ENCODE measurements at regions not wholly inside any gene's neighbourhood (a gene's known extent, or its start where the extent isn't known, plus 50 kb on each side); places are given as distances from the start of the nearest gene placed in this dataset.

DNA sequence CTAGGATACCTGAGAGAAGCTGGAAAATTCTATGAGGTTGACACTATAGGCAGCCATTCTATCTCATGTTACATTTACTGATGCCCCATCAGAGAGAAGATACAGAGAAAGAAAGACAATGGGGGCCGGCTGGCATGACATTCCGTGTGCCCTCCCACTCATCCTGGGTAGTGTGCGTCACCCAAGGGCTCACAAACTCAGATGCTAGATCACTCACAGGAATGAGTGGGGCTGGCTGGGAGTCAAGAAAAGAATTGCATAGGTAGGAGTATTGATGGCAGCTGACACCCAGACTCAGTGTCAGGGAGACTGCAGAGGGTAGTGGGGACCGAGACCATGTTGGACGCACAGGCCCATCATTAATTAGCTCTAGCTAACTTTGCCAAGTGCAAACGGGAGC, 1113.5 kb upstream of the AUTS2 start:
- POLR2A ChIA-PET = interaction anchor here (0.9 kb wide), 1 partner anchor 517 kb away, joined by 4 read pairs; no protein-coding TSS in a partner anchor
- no peak overlapping the region for H3K27ac ChIP-seq (ENCODE audit: extremely low read depth, low read depth, low read length)
- CTCF ChIA-PET = no interaction called here
- H3K4me3 ChIP-seq (ENCODE audit: low read depth, low read length) = no peak overlapping the region
- H3K36me3 ChIP-seq (ENCODE audit: control insufficient read depth in 2 of 2, insufficient read depth in 1 of 2, low read length in 2 of 2) = no peaks in the 10 kb centered on the region
- TF ChIP-seq, protein P1, sequence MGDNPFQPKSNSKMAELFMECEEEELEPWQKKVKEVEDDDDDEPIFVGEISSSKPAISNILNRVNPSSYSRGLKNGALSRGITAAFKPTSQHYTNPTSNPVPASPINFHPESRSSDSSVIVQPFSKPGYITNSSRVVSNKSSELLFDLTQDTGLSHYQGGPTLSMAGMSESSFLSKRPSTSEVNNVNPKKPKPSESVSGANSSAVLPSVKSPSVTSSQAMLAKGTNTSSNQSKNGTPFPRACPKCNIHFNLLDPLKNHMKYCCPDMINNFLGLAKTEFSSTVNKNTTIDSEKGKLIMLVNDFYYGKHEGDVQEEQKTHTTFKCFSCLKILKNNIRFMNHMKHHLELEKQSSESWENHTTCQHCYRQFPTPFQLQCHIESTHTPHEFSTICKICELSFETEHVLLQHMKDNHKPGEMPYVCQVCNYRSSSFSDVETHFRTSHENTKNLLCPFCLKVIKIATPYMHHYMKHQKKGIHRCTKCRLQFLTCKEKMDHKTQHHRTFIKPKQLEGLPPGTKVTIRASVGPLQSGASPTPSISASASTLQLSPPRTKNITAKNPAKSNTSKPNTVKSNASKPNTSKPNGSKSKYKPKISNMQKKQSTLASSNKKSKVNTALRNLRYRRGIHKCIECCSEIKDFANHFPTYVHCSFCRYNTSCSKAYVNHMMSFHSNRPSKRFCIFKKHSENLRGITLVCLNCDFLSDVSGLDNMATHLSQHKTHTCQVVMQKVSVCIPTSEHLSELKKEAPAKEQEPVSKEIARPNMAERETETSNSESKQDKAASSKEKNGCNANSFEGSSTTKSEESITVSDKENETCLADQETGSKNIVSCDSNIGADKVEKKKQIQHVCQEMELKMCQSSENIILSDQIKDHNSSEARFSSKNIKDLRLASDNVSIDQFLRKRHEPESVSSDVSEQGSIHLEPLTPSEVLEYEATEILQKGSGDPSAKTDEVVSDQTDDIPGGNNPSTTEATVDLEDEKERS (tag by site-specific recombination; IDR thresholded peaks at IDR 0.05) = no peak
- TF ChIP-seq, protein P2, sequence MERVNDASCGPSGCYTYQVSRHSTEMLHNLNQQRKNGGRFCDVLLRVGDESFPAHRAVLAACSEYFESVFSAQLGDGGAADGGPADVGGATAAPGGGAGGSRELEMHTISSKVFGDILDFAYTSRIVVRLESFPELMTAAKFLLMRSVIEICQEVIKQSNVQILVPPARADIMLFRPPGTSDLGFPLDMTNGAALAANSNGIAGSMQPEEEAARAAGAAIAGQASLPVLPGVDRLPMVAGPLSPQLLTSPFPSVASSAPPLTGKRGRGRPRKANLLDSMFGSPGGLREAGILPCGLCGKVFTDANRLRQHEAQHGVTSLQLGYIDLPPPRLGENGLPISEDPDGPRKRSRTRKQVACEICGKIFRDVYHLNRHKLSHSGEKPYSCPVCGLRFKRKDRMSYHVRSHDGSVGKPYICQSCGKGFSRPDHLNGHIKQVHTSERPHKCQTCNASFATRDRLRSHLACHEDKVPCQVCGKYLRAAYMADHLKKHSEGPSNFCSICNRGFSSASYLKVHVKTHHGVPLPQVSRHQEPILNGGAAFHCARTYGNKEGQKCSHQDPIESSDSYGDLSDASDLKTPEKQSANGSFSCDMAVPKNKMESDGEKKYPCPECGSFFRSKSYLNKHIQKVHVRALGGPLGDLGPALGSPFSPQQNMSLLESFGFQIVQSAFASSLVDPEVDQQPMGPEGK (tag by site-specific recombination; IDR thresholded peaks at IDR 0.05) = no peak
- no peaks in the 10 kb centered on the region for H3K9me3 ChIP-seq (ENCODE audit: control insufficient read depth, insufficient read depth, low read depth, low read length)
- H3K4me1 ChIP-seq (ENCODE audit: control insufficient read depth, insufficient read depth, low read length) = no peaks in the 10 kb centered on the region

DNA sequence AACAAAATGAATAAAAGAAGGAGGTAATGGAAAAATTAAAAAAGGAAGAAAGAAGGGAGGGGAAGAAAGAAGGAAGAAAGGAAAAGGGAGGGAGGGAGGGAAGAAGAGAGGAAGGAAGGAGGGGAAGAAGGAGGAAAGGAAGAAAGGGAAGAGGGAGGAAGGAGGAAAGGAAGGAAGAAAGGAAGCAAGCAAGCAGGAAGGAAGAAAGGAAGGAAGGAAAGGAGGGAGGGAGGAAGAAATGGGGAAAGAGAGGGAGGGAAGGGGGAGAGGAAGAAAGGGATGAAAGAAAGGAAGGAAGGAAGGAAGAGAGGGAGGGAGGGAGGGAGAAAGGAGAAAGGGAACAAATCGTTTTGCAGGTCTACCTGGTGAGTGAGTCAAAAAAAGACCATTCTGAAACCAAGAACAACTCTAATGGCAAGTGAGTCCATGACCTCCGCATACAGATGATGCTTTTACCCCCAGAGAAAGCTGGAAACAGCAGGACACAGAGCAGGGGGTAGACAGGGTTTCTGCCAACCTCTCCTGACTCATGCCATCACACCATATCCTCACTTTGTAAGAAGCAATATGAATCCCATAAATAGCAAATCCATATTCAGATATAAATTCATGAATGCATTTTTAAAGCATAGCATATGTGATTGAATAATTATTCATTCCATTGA, 1112.9 kb upstream of the AUTS2 start:
- TF ChIP-seq ZNF664 (tag by site-specific recombination; IDR thresholded peaks at IDR 0.05) (no peak), PRDM1 (tag by site-specific recombination; IDR thresholded peaks at IDR 0.05) (no peak), ZNF549 (tag by site-specific recombination; IDR thresholded peaks at IDR 0.05) (no peak), WT1 (tag by site-specific recombination; IDR thresholded peaks at IDR 0.05) (no peak), ZNF114 (tag by site-specific recombination; IDR thresholded peaks at IDR 0.05) (no peak), ZNF211 (tag by site-specific recombination; IDR thresholded peaks at IDR 0.05; ENCODE audit: low read depth) (no peak), ZNF560 (tag by site-specific recombination; IDR thresholded peaks at IDR 0.05; ENCODE audit: borderline replicate concordance) (no peak), ZNF521 (tag by site-specific recombination; IDR thresholded peaks at IDR 0.05) (no peak)
- TF ChIP-seq, protein P3, sequence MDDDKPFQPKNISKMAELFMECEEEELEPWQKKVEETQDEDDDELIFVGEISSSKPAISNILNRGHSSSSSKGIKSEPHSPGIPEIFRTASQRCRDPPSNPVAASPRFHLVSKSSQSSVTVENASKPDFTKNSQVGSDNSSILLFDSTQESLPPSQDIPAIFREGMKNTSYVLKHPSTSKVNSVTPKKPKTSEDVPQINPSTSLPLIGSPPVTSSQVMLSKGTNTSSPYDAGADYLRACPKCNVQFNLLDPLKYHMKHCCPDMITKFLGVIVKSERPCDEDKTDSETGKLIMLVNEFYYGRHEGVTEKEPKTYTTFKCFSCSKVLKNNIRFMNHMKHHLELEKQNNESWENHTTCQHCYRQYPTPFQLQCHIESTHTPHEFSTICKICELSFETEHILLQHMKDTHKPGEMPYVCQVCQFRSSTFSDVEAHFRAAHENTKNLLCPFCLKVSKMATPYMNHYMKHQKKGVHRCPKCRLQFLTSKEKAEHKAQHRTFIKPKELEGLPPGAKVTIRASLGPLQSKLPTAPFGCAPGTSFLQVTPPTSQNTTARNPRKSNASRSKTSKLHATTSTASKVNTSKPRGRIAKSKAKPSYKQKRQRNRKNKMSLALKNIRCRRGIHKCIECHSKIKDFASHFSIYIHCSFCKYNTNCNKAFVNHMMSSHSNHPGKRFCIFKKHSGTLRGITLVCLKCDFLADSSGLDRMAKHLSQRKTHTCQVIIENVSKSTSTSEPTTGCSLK (tag by site-specific recombination; IDR thresholded peaks at IDR 0.05) = no peak
- Histone ChIP-seq H3K9me3 (ENCODE audit: control insufficient read depth, insufficient read depth, low read depth, low read length) (no peaks in the 10 kb centered on the region), H3K4me3 (ENCODE audit: low read depth, low read length) (no peak overlapping the region), H3K27ac (ENCODE audit: extremely low read depth, low read depth, low read length) (no peak overlapping the region), H3K4me1 (ENCODE audit: control insufficient read depth, insufficient read depth, low read length) (no peaks in the 10 kb centered on the region), H3K36me3 (ENCODE audit: control insufficient read depth in 2 of 2, insufficient read depth in 1 of 2, low read length in 2 of 2) (no peaks in the 10 kb centered on the region)
- ChIA-PET POLR2A (interaction anchor here (0.9 kb wide), 1 partner anchor 517 kb away, joined by 4 read pairs; no protein-coding TSS in a partner anchor), CTCF (no interaction called here)

DNA sequence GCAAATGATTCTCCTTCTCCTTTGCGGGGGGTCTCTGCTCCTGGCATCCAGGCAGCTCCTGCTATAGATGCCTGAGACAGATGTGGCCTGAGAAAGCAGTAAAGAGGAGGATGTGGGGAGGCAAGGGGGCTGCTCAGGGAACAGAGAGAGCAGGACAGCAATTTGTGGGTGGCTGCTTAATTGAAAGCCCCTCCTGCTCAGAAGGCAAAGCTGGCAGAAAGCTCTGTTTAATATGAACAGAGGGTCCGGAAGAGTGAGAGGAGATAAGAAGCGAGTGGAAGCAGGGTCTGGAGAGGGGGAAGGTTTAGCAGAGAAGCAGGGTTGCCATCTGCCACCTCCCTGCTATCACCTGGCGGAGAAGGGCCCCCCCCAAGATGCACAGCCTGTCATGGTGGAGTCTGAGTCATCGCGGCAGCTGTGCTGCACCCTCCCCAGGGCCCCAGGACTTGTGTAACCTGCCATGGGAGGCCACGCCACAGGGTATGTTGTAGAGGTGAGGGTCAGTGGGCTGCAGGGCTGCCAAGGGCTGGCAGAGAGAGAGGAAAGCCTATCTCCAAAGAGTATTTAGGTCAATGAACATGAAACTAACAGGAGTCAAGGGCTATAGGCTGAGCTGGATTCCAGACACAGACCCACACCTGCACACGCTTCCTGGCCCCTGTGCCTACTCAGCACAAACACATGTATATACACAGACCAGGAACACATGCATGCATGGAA, 1109.8 kb upstream of the AUTS2 start:
- no peak overlapping the region for H3K27ac ChIP-seq (ENCODE audit: extremely low read depth, low read depth, low read length)
- no peak overlapping the region for H3K4me3 ChIP-seq (ENCODE audit: low read depth, low read length)
- ChIA-PET POLR2A (no interaction called here), CTCF (no interaction called here)
- H3K9me3 ChIP-seq (ENCODE audit: control insufficient read depth, insufficient read depth, low read depth, low read length) = no peaks in the 10 kb centered on the region
- H3K36me3 ChIP-seq (ENCODE audit: control insufficient read depth in 2 of 2, insufficient read depth in 1 of 2, low read length in 2 of 2) = no peaks in the 10 kb centered on the region
- no peaks in the 10 kb centered on the region for H3K4me1 ChIP-seq (ENCODE audit: control insufficient read depth, insufficient read depth, low read length)
- no peak for TF ChIP-seq ZNF174 (tag by site-specific recombination; IDR thresholded peaks at IDR 0.05)
- TF ChIP-seq KLF16 (tag by site-specific recombination; IDR thresholded peaks at IDR 0.05) = no peak
- TF ChIP-seq, protein P4, sequence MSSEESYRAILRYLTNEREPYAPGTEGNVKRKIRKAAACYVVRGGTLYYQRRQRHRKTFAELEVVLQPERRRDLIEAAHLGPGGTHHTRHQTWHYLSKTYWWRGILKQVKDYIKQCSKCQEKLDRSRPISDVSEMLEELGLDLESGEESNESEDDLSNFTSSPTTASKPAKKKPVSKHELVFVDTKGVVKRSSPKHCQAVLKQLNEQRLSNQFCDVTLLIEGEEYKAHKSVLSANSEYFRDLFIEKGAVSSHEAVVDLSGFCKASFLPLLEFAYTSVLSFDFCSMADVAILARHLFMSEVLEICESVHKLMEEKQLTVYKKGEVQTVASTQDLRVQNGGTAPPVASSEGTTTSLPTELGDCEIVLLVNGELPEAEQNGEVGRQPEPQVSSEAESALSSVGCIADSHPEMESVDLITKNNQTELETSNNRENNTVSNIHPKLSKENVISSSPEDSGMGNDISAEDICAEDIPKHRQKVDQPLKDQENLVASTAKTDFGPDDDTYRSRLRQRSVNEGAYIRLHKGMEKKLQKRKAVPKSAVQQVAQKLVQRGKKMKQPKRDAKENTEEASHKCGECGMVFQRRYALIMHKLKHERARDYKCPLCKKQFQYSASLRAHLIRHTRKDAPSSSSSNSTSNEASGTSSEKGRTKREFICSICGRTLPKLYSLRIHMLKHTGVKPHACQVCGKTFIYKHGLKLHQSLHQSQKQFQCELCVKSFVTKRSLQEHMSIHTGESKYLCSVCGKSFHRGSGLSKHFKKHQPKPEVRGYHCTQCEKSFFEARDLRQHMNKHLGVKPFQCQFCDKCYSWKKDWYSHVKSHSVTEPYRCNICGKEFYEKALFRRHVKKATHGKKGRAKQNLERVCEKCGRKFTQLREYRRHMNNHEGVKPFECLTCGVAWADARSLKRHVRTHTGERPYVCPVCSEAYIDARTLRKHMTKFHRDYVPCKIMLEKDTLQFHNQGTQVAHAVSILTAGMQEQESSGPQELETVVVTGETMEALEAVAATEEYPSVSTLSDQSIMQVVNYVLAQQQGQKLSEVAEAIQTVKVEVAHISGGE (tag by site-specific recombination; conservative IDR thresholded peaks at IDR 0.05; ENCODE audit: low read depth) = no peak
- no peak for TF ChIP-seq TCF7L2 (IDR thresholded peaks at IDR 0.05; ENCODE audit: borderline replicate concordance, low read depth, low read length)
- TF ChIP-seq, protein P5, sequence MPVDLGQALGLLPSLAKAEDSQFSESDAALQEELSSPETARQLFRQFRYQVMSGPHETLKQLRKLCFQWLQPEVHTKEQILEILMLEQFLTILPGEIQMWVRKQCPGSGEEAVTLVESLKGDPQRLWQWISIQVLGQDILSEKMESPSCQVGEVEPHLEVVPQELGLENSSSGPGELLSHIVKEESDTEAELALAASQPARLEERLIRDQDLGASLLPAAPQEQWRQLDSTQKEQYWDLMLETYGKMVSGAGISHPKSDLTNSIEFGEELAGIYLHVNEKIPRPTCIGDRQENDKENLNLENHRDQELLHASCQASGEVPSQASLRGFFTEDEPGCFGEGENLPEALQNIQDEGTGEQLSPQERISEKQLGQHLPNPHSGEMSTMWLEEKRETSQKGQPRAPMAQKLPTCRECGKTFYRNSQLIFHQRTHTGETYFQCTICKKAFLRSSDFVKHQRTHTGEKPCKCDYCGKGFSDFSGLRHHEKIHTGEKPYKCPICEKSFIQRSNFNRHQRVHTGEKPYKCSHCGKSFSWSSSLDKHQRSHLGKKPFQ (tag by site-specific recombination; IDR thresholded peaks at IDR 0.05) = no peak
- no peak for TF ChIP-seq ZNF558 (tag by site-specific recombination; IDR thresholded peaks at IDR 0.05)

All from HEK293 (cell line).